ENCODE measurements at regions not wholly inside any gene's neighbourhood (a gene's known extent, or its start where the extent isn't known, plus 50 kb on each side); places are given as distances from the start of the nearest gene placed in this dataset.

DNA sequence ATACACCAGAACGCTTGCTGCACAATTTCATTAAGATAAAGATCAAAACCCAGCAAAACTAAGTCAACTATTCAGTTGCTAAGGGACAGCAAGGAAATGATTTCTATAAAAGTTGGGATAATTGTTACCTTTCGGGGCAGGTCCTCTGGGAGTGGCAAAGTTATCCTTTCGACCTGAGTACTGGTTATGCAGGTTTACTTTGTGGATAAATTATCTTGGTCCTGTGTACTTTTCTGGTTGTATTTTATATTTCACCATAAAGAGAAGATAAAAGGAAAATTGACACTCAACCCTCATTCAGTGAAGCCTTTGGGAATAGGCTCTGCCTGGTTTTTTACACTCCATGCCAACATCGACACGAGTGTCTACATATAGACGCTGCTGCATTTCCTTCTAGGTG, 146.5 kb downstream of the SYK start:
- Mint-ChIP-seq H3K27ac (ENCODE audit: low read depth, unreplicated experiment) (no peak overlapping the region), H3K9me3 (ENCODE audit: unreplicated experiment) (no peaks in the 10 kb centered on the region), H3K4me3 (ENCODE audit: unreplicated experiment) (no peak overlapping the region), H3K36me3 (ENCODE audit: insufficient read depth, unreplicated experiment) (no peaks in the 10 kb centered on the region), H3K4me1 (ENCODE audit: insufficient read depth, unreplicated experiment) (peaks cover 9% of the 10 kb centered on the region), H3K27me3 (ENCODE audit: insufficient read depth, unreplicated experiment) (no peaks in the 10 kb centered on the region)
- no TSS peak for BruUV-seq (replicated peaks)
- no peak for DNase-seq (ENCODE audit: unreplicated experiment)
- no peak for TF ChIP-seq CTCF (IDR thresholded peaks at IDR 0.05; ENCODE audit: unreplicated experiment)
- CTCF ChIA-PET = interaction anchor here (1.0 kb wide), 1 partner anchor 23 kb away, joined by 3 read pairs; no protein-coding TSS in a partner anchor
- POLR2A ChIA-PET = interaction anchor here (1.0 kb wide), 1 partner anchor 10 kb away, joined by 3 read pairs; no protein-coding TSS in a partner anchor
- intact Hi-C loops (cut with micrococcal nuclease) = no loop called here

- CTCF ChIA-PET = interaction anchor here (0.6 kb wide), 2 partner anchors 124 to 342 kb away, joined by 3 to 4 read pairs; no protein-coding TSS in a partner anchor
- Mint-ChIP-seq H3K9me3 (ENCODE audit: unreplicated experiment) (peaks cover 7% of the 10 kb centered on the region), H3K27ac (ENCODE audit: low read depth, unreplicated experiment) (no peak overlapping the region), H3K36me3 (ENCODE audit: insufficient read depth, unreplicated experiment) (no peaks in the 10 kb centered on the region), H3K4me1 (ENCODE audit: insufficient read depth, unreplicated experiment) (peaks cover 7% of the 10 kb centered on the region), H3K4me3 (ENCODE audit: unreplicated experiment) (no peak overlapping the region), H3K27me3 (ENCODE audit: insufficient read depth, unreplicated experiment) (no peaks in the 10 kb centered on the region)
- DNase-seq (ENCODE audit: unreplicated experiment) = no peak
- TF ChIP-seq CTCF (IDR thresholded peaks at IDR 0.05; ENCODE audit: unreplicated experiment) = no peak
- no TSS peak for BruUV-seq (replicated peaks)
- POLR2A ChIA-PET = interaction anchor here (0.6 to 0.8 kb wide), 2 partner anchors 15 to 24 kb away, joined by 3 read pairs; no protein-coding TSS in a partner anchor
- intact Hi-C loops (cut with micrococcal nuclease) = no loop called here
Observed at GRCh38 chr9:90950600-90950999, 149.0 kb downstream of the SYK start.

DNA sequence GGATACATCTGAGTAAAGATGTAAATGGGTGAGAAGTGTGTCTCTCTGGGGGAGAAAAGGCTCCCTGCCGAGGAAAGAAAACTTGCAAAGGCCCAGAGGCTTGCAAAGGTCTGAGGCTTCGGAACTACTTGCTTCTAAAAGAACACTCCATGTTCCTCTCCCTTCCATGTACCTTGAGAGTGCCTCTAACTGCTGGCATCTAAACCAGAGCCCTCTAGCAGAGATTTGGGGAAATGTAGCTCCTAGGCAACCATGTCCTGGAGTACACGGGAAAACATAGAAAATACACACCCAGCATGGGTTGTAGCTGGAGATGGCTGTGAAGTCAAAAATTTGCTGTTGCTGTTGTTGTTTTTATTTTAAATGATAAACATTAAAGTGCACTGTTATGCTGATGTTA, 151.6 kb downstream of the SYK start:
- Mint-ChIP-seq H3K4me3 (ENCODE audit: unreplicated experiment) (no peak overlapping the region), H3K4me1 (ENCODE audit: insufficient read depth, unreplicated experiment) (peaks cover 14% of the 10 kb centered on the region), H3K27me3 (ENCODE audit: insufficient read depth, unreplicated experiment) (no peaks in the 10 kb centered on the region), H3K27ac (ENCODE audit: low read depth, unreplicated experiment) (no peak overlapping the region), H3K36me3 (ENCODE audit: insufficient read depth, unreplicated experiment) (no peaks in the 10 kb centered on the region), H3K9me3 (ENCODE audit: unreplicated experiment) (peaks cover 7% of the 10 kb centered on the region)
- DNase-seq (ENCODE audit: unreplicated experiment) = no peak
- no TSS peak for BruUV-seq (replicated peaks)
- no peak for TF ChIP-seq CTCF (IDR thresholded peaks at IDR 0.05; ENCODE audit: unreplicated experiment)
- ChIA-PET CTCF (no interaction called here), POLR2A (interaction anchor here (0.7 to 1.3 kb wide), 2 partner anchors 10 kb away, joined by 3 to 4 read pairs; no protein-coding TSS in a partner anchor)
- intact Hi-C loops (cut with micrococcal nuclease) = no loop called here

DNA sequence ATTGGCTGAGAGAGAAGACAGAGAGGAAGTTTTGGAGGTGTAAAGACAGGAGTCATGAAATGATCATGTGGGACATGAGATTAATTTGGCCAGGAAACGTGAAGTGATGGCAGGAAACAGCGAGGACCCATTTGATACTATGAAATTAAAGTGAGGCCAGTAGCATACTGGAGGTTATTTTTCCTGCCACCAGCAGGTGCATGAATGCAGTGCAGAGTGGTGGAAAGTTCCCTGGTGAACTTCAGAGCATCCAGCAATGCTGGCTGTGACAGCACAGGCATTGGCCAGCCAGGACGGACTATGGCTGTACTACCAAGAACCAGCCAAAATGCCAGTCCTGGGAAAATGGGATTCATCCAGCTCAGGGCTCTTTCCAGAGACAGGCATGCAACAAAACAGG, 152.2 kb downstream of the SYK start:
- DNase-seq (ENCODE audit: unreplicated experiment) = no peak
- Mint-ChIP-seq H3K9me3 (ENCODE audit: unreplicated experiment) (peaks cover 7% of the 10 kb centered on the region), H3K36me3 (ENCODE audit: insufficient read depth, unreplicated experiment) (no peaks in the 10 kb centered on the region), H3K27ac (ENCODE audit: low read depth, unreplicated experiment) (no peak overlapping the region), H3K4me3 (ENCODE audit: unreplicated experiment) (no peak overlapping the region), H3K27me3 (ENCODE audit: insufficient read depth, unreplicated experiment) (no peaks in the 10 kb centered on the region), H3K4me1 (ENCODE audit: insufficient read depth, unreplicated experiment) (peaks cover 19% of the 10 kb centered on the region)
- POLR2A ChIA-PET = interaction anchor here (0.7 to 1.3 kb wide), 2 partner anchors 10 kb away, joined by 3 to 4 read pairs; no protein-coding TSS in a partner anchor
- intact Hi-C loops (cut with micrococcal nuclease) = no loop called here
- CTCF ChIA-PET = no interaction called here
- peak; percentile 10 for TF ChIP-seq CTCF (IDR thresholded peaks at IDR 0.05; ENCODE audit: unreplicated experiment)
- BruUV-seq (replicated peaks) = no TSS peak

All from MCF 10A (cell line).